Gastroesophageal sphincter (tissue), 3 donors: ENCODE measurements at regions not wholly inside any gene's neighbourhood (a gene's known extent, or its start where the extent isn't known, plus 50 kb on each side); places are given as distances from the start of the nearest gene placed in this dataset.

Experiments used
- POLR2A ChIP-seq, 2 donors: fragments of 450-650 bp; IDR thresholded peaks; one replicate each; pipeline ENCODE4 v1.6.1; 2017; ENCODE audit warnings: antibody characterized with exemption in 2 of 2, mild to moderate bottlenecking in 2 of 2, moderate library complexity in 1 of 2
- TF ChIP-seq, protein P1 (sequence below), 4 experiments: fragments of 200-600 bp in 2 of 4; fragments of 450-650 bp in 2 of 4; sonication (generic) in 1 of 4; IDR thresholded peaks; one replicate each; pipeline ENCODE4 v1.5.1; 2017 to 2019; ENCODE audit warnings: antibody characterized with exemption in 4 of 4, mild to moderate bottlenecking in 2 of 4, moderate library complexity in 2 of 4

DNA sequence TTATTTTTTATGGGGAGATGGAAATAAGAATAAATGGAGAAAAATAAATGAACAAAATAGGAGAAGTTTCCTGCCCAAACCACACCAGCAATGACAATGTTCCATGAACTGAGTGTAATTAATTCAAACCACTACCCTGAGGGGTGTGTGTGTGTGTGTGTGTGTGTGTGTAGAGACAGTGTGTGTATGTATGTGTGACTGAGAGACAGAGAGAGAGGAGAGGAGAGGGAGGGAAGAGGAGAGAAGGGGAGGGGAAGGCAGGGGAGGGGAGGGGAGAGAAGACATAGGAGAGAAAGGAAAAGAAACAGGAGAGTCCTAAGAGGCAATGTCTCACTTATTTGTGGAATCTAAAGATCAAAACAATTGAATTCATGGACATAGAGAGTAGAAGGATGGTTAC lies 65.0 kb upstream of the POU2AF1 start:
- TF ChIP-seq, protein P1, sequence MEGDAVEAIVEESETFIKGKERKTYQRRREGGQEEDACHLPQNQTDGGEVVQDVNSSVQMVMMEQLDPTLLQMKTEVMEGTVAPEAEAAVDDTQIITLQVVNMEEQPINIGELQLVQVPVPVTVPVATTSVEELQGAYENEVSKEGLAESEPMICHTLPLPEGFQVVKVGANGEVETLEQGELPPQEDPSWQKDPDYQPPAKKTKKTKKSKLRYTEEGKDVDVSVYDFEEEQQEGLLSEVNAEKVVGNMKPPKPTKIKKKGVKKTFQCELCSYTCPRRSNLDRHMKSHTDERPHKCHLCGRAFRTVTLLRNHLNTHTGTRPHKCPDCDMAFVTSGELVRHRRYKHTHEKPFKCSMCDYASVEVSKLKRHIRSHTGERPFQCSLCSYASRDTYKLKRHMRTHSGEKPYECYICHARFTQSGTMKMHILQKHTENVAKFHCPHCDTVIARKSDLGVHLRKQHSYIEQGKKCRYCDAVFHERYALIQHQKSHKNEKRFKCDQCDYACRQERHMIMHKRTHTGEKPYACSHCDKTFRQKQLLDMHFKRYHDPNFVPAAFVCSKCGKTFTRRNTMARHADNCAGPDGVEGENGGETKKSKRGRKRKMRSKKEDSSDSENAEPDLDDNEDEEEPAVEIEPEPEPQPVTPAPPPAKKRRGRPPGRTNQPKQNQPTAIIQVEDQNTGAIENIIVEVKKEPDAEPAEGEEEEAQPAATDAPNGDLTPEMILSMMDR (IDR thresholded peaks at IDR 0.05), result no peak
- TF ChIP-seq POLR2A (IDR thresholded peaks at IDR 0.05), result no peak
